GM12878 (cell line): ENCODE measurements at regions not wholly inside any gene's neighbourhood (a gene's known extent, or its start where the extent isn't known, plus 50 kb on each side); places are given as distances from the start of the nearest gene placed in this dataset.

Source experiments
- ATAC-seq: fragments of 200-7000 bp; cut with Tn5 transposase; 3 replicates; pipeline ENCODE4 v1.9.1; 2020; ENCODE audit warnings: mild to moderate bottlenecking, moderate library complexity
- BruUV-seq: library from RNA; stranded (reverse); fragments of 400-500 nt; replicated peaks from 2 replicates; lab custom pipeline; 2021; lab: Mats Ljungman, UMichigan
- CTCF ChIA-PET: fragments of 300-600 bp; sonication (Branson Sonifier 250); formaldehyde crosslinking; extraction: SDS; loops from one replicate; lab custom pipeline; 2021; ENCODE audit warnings: inconsistent platforms; lab: Yijun Ruan, JAX
- POLR2A ChIA-PET: fragments of 350-600 bp; formaldehyde crosslinking; extraction: SDS; loops from one replicate; lab custom pipeline; 2021; ENCODE audit warnings: inconsistent platforms; lab: Charles Lee
- RAD21 ChIA-PET: fragments of 300-600 bp; sonication (Branson Sonifier 250); formaldehyde crosslinking; loops from one replicate; lab custom pipeline; 2023; ENCODE audit warnings: antibody characterized with exemption; ENCODE audit not compliant: unreplicated experiment; lab: Charles Lee
- SMC1A ChIA-PET: fragments of 300-600 bp; sonication (Branson Sonifier 250); formaldehyde crosslinking; loops from one replicate; lab custom pipeline; 2023; ENCODE audit not compliant: unreplicated experiment, uncharacterized antibody; lab: Charles Lee
- DNase-seq: peaks from one replicate; pipeline ENCODE4 v3.0.0-alpha.2; 2011; ENCODE audit warnings: low read depth, low spot score
- FAIRE-seq: peaks from 3 replicates; lab custom pipeline; 2011; peaks lifted over from hg19 to GRCh38; lab: Jason Lieb, UNC
- H2AFZ ChIP-seq: 2 replicates; pipeline ENCODE4 v1.6.0; 2011; ENCODE audit warnings: low read depth, low read length, control low read depth; ENCODE audit not compliant: control insufficient read depth
- H3K27ac ChIP-seq: 2 replicates; pipeline ENCODE4 v1.5.1; 2011; ENCODE audit warnings: control low read depth; ENCODE audit not compliant: control insufficient read depth, insufficient read depth
- H3K27me3 ChIP-seq, 2 experiments: replicated peaks in 1 of 2; 2 replicates each; pipeline versions ENCODE4 v1.6.0 to v1.6.1; 2011; ENCODE audit warnings: low read length in 1 of 2; ENCODE audit not compliant: control insufficient read depth in 2 of 2, insufficient read depth in 2 of 2
- H3K36me3 ChIP-seq, 2 experiments: 2 replicates each; pipeline ENCODE4 v1.5.1; 2011; ENCODE audit warnings: low read length in 1 of 2; ENCODE audit not compliant: control insufficient read depth in 2 of 2, insufficient read depth in 2 of 2
- H3K4me1 ChIP-seq: 2 replicates; pipeline ENCODE4 v1.6.1; 2011; ENCODE audit warnings: mild to moderate bottlenecking, low read length, moderate library complexity, mixed read lengths; ENCODE audit not compliant: control insufficient read depth, insufficient read depth
- H3K4me2 ChIP-seq: 2 replicates; pipeline ENCODE4 v1.6.0; 2011; ENCODE audit warnings: control low read depth; ENCODE audit not compliant: control insufficient read depth, insufficient read depth
- H3K4me3 ChIP-seq: fragments of 200-600 bp; sonication (generic); 2 replicates; pipeline ENCODE4 v1.5.1; 2016
- H3K79me2 ChIP-seq: 2 replicates; pipeline ENCODE4 v1.6.0; 2011; ENCODE audit warnings: low read length; ENCODE audit not compliant: control insufficient read depth, insufficient read depth
- H3K9ac ChIP-seq: 2 replicates; pipeline ENCODE4 v1.8.0; 2011; ENCODE audit warnings: low read length, control low read depth, mixed read lengths; ENCODE audit not compliant: control insufficient read depth, insufficient read depth
- H3K9me3 ChIP-seq: replicated peaks from 3 replicates; pipeline ENCODE4 v1.5.1; 2011; ENCODE audit warnings: mild to moderate bottlenecking, low read length; ENCODE audit not compliant: control insufficient read depth, insufficient read depth
- H4K20me1 ChIP-seq: 2 replicates; pipeline ENCODE4 v1.6.0; 2011; ENCODE audit not compliant: control insufficient read depth, insufficient read depth
- BCL3 ChIP-seq: IDR thresholded peaks from 2 replicates; pipeline ENCODE4 v1.6.1; 2011; ENCODE audit warnings: borderline replicate concordance, low read depth, mild to moderate bottlenecking, moderate library complexity, low read length; ENCODE audit not compliant: insufficient read depth, poor library complexity, severe bottlenecking
- CEBPZ ChIP-seq: fragments of 150-350 bp; IDR thresholded peaks from 2 replicates; pipeline ENCODE4 v1.6.1; 2016; ENCODE audit warnings: low read depth, low read length
- CHD4 ChIP-seq: fragments of 200-600 bp; sonication (generic); IDR thresholded peaks from 2 replicates; pipeline ENCODE4 v1.6.1; 2016; ENCODE audit warnings: mild to moderate bottlenecking
- CREM ChIP-seq: IDR thresholded peaks from 2 replicates; pipeline ENCODE4 v1.6.1; 2014; ENCODE audit warnings: antibody characterized with exemption, low read depth
- HDAC2 ChIP-seq: fragments of 200-600 bp; sonication (generic); IDR thresholded peaks from 2 replicates; pipeline ENCODE4 v1.6.1; 2017
- JUND ChIP-seq: IDR thresholded peaks from 2 replicates; pipeline ENCODE4 v1.6.1; 2012; ENCODE audit warnings: low read depth, mild to moderate bottlenecking, low read length, improper control_type of control experiment, moderate library complexity
- MAX ChIP-seq: IDR thresholded peaks from 2 replicates; pipeline ENCODE4 v1.6.1; 2012; ENCODE audit warnings: low read depth, low read length, improper control_type of control experiment
- MTA3 ChIP-seq: IDR thresholded peaks from 2 replicates; pipeline ENCODE4 v1.6.1; 2012; ENCODE audit warnings: low read length, inconsistent platforms, borderline replicate concordance
- SMC3 ChIP-seq: IDR thresholded peaks from 2 replicates; pipeline ENCODE4 v1.6.1; 2011; ENCODE audit warnings: low read length, improper control_type of control experiment, borderline replicate concordance
- SREBF2 ChIP-seq: IDR thresholded peaks from 2 replicates; pipeline ENCODE4 v1.6.1; 2012; ENCODE audit warnings: mild to moderate bottlenecking, low read length
- SRF ChIP-seq, 2 experiments: IDR thresholded peaks; 2 replicates each; pipeline ENCODE4 v1.6.1; 2011; ENCODE audit warnings: low read depth in 2 of 2, low read length in 2 of 2, mild to moderate bottlenecking in 1 of 2, moderate library complexity in 1 of 2
- SUPT20H ChIP-seq: IDR thresholded peaks from 2 replicates; pipeline ENCODE4 v1.6.1; 2011; ENCODE audit warnings: low read depth, mild to moderate bottlenecking, low read length, moderate library complexity, borderline replicate concordance; ENCODE audit not compliant: control insufficient read depth
- TCF12 ChIP-seq: IDR thresholded peaks from 2 replicates; pipeline ENCODE4 v1.6.1; 2011; ENCODE audit warnings: low read depth, mild to moderate bottlenecking, low read length
- ZSCAN29 ChIP-seq: fragments of 450-650 bp; IDR thresholded peaks from 2 replicates; pipeline ENCODE4 v1.6.1; 2017; ENCODE audit warnings: mild to moderate bottlenecking, moderate library complexity
- WGBS: methylation state at CpG from one replicate; pipeline ENCODE4 v1.1.6; 2016; ENCODE audit warnings: low lambda C conversion rate; ENCODE audit not compliant: insufficient replicate concordance, insufficient coverage; ENCODE audit errors: missing lambda C conversion rate; 5-methylcytosine and 5-hydroxymethylcytosine counted together
- in situ Hi-C: fragments of 300-500 bp; cut with MboI; formaldehyde crosslinking; loops from 9 replicates; pipeline ENCODE4 v1.14.3; 2018; ENCODE audit warnings: mixed read lengths
- intact Hi-C: fragments of 100-400 bp; cut with micrococcal nuclease; formaldehyde crosslinking; loops from one replicate; pipeline ENCODE4 v1.14.2; 2022; ENCODE audit not compliant: unreplicated experiment

GRCh38 chr15:62706317-62706716 lies 336.2 kb upstream of the TPM1 start:
- Histone ChIP-seq H3K4me1 (no peaks in the 10 kb centered on the region), H3K9me3 (no peaks in the 10 kb centered on the region), H2AFZ (no peak overlapping the region), H3K36me3 (no peaks in the 10 kb centered on the region), H3K4me2 (no peak overlapping the region), H4K20me1 (no peaks in the 10 kb centered on the region), H3K27me3 (no peaks in the 10 kb centered on the region; a peak in 1 of 4 replicates), H3K79me2 (no peaks in the 10 kb centered on the region), H3K9ac (no peak overlapping the region), H3K27ac (no peak overlapping the region), H3K4me3 (no peak overlapping the region)
- ATAC-seq, result no peak
- SMC1A ChIA-PET, result interaction anchor here (1.1 kb wide), 1 partner anchor 8 kb away, joined by 5 read pairs; no protein-coding TSS in a partner anchor
- TF ChIP-seq SMC3 (0 out of 2 replicates have a peak, but pooled peaks have one; percentile 10), JUND (no peak)
- POLR2A ChIA-PET, result no interaction called here
- intact Hi-C loops, result no loop called here
- in situ Hi-C loops, result no loop called here
- 50% methylated on average over 2 of the region's 2 CpGs for WGBS
- RAD21 ChIA-PET, result no interaction called here
- no peak for FAIRE-seq
- no peak for DNase-seq
- no TSS peak for BruUV-seq
- CTCF ChIA-PET, result interaction anchor here (0.8 kb wide), 1 partner anchor 8 kb away, joined by 3 read pairs; no protein-coding TSS in a partner anchor

- Histone ChIP-seq H3K27me3 (no peaks in the 10 kb centered on the region; a peak in 1 of 4 replicates), H3K27ac (no peak overlapping the region), H3K9ac (no peak overlapping the region), H3K36me3 (no peaks in the 10 kb centered on the region), H3K79me2 (no peaks in the 10 kb centered on the region), H3K4me1 (no peaks in the 10 kb centered on the region), H3K4me2 (no peak overlapping the region), H3K4me3 (no peak overlapping the region), H3K9me3 (no peaks in the 10 kb centered on the region), H4K20me1 (no peaks in the 10 kb centered on the region), H2AFZ (no peak overlapping the region)
- WGBS, result 54% methylated on average over 16 of the region's 16 CpGs
- ChIA-PET POLR2A (no interaction called here), RAD21 (no interaction called here), SMC1A (no interaction called here), CTCF (no interaction called here)
- in situ Hi-C loops, result no loop called here
- DNase-seq (no peak), FAIRE-seq (no peak), ATAC-seq (no peak)
- no TSS peak for BruUV-seq
- intact Hi-C loops, result no loop called here
- no peak for TF ChIP-seq SRF (IDR thresholded peaks at IDR 0.05; ENCODE audit: low read depth in 2 of 2, low read length in 2 of 2)
- no peak for TF ChIP-seq SREBF2
- TF ChIP-seq MTA3, result no peak
- no peak for TF ChIP-seq MAX
- TF ChIP-seq ZSCAN29, result no peak
- TF ChIP-seq TCF12, result no peak
- no peak for TF ChIP-seq SUPT20H
- TF ChIP-seq CEBPZ, result no peak
- TF ChIP-seq BCL3, result no peak
- no peak for TF ChIP-seq CHD4
- no peak for TF ChIP-seq CREM
- no peak for TF ChIP-seq HDAC2
Observed at GRCh38 chr15:62708470-62708869, 334.1 kb upstream of the TPM1 start.
